SK-N-SH (cell line): ENCODE measurements at regions not wholly inside any gene's neighbourhood (a gene's known extent, or its start where the extent isn't known, plus 50 kb on each side); places are given as distances from the start of the nearest gene placed in this dataset.

Experiments
- GABPA ChIP-seq: IDR thresholded peaks from 2 replicates; pipeline ENCODE4 v1.4.0; 2012; ENCODE audit warnings: low read depth, mild to moderate bottlenecking
- POLR2AphosphoS5 ChIP-seq: IDR thresholded peaks from 2 replicates; pipeline ENCODE4 v1.6.1; 2012; ENCODE audit warnings: low read depth, low read length
- SIN3A ChIP-seq: IDR thresholded peaks from 2 replicates; pipeline ENCODE4 v1.6.1; 2012; ENCODE audit warnings: low read depth, mild to moderate bottlenecking, low read length, moderate library complexity, borderline replicate concordance
- YY1 ChIP-seq: IDR thresholded peaks from 2 replicates; pipeline ENCODE4 v1.4.0; 2012; ENCODE audit warnings: low read depth, mild to moderate bottlenecking
- TF ChIP-seq, protein P1 (sequence below): fragments of 200-600 bp; sonication (generic); IDR thresholded peaks from 2 replicates; pipeline ENCODE4 v1.6.1; 2017; ENCODE audit warnings: antibody characterized with exemption, mild to moderate bottlenecking, moderate library complexity
- TF ChIP-seq, protein P2 (sequence below): fragments of 150-350 bp; IDR thresholded peaks from 2 replicates; pipeline ENCODE4 v1.6.1; 2017; ENCODE audit warnings: antibody characterized with exemption, low read length, low read depth, borderline replicate concordance

GRCh38 chr20:57867181-57867803 lies 157.5 kb upstream of the PMEPA1 start:
- TF ChIP-seq, protein P1, sequence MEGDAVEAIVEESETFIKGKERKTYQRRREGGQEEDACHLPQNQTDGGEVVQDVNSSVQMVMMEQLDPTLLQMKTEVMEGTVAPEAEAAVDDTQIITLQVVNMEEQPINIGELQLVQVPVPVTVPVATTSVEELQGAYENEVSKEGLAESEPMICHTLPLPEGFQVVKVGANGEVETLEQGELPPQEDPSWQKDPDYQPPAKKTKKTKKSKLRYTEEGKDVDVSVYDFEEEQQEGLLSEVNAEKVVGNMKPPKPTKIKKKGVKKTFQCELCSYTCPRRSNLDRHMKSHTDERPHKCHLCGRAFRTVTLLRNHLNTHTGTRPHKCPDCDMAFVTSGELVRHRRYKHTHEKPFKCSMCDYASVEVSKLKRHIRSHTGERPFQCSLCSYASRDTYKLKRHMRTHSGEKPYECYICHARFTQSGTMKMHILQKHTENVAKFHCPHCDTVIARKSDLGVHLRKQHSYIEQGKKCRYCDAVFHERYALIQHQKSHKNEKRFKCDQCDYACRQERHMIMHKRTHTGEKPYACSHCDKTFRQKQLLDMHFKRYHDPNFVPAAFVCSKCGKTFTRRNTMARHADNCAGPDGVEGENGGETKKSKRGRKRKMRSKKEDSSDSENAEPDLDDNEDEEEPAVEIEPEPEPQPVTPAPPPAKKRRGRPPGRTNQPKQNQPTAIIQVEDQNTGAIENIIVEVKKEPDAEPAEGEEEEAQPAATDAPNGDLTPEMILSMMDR = no peak
- TF ChIP-seq POLR2AphosphoS5 (no peak), GABPA (no peak), YY1 (no peak), SIN3A (no peak)
- TF ChIP-seq, protein P2, sequence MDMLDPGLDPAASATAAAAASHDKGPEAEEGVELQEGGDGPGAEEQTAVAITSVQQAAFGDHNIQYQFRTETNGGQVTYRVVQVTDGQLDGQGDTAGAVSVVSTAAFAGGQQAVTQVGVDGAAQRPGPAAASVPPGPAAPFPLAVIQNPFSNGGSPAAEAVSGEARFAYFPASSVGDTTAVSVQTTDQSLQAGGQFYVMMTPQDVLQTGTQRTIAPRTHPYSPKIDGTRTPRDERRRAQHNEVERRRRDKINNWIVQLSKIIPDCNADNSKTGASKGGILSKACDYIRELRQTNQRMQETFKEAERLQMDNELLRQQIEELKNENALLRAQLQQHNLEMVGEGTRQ = no peak
